ENCODE measurements at regions not wholly inside any gene's neighbourhood (a gene's known extent, or its start where the extent isn't known, plus 50 kb on each side); places are given as distances from the start of the nearest gene placed in this dataset.

DNA sequence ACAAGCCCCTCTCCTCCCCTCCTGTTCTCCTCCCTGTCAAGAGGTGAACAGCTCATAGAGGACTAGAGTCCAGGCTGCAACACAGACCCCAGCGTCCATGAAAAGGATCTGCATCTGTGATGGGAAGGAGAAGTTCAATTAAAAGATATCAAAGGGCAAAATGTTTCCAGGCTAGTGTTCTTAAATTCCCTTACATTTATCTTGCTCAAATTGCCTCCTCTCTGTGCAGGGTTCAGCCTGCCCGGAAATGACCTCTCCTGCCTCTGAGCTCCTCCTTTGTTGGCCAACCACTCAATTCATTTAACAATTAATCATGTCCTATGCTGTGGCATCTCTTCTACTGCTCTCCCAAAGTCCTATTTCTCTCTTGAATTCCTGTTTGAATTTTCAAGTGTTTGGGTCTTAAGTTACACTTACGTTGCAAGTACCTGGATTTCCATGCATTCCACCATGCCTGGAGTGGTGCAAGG lies 105.3 kb downstream of the TSN start:
- DNase-seq: no peak

DNA sequence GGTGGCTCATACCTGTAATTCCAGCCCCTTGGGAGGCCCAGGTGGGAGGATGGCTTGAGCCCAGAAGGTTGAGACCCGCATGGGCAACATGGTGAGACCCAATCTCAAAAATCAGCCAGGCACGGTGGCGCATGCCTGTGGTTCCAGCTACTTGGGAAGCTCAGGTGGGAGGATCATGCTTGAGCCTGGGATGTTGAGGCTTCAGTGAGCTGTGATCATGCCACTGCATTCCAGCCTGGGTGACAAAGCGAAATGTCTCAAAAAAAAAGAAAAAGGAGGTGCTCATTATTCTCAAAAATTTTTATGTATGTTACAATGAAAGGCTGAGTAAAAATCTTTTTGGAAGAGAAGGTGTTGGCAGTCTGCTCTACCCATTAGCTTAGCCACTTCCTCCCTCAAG lies 106.8 kb downstream of the TSN start:
- no peak for DNase-seq

DNA sequence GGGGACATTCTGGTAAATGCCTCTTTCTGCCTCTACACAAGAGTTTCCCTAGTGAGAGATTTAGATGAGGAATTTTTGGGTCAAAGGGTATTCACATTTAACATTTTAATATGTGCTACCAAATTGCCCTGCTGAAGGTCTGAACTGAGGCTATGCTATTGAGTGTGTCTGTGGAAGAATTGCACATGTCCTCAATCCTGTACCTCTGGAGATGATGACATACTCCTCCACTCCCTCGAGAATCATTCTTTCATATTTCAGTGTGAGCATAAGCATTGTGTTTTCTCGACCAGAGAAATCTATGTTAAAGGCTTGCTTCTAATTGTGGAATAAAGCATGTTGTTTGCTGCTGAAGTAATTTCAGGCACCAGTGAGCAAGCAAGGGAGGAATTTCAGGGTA lies 110.5 kb downstream of the TSN start:
- DNase-seq: no peak

DNA sequence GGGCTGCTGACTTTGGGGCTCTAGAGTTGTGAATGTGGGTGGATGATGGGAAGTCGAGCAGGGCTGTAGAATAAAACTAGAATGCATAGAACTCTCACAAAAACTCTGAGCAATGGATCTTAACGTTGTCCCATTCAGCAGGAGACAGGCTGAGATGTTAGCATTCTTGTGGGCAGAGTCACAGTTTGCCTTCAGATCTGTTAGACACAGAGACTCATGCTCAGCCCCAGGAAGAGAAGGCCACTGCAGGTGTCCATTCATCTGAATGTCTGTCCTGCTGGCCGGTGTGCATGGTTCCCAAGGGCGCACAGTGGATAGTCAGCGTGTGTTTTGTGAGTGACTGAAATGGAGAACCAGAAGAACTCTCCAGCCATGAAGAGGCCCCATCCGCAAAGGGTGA lies 111.3 kb downstream of the TSN start:
- no peak for DNase-seq

DNA sequence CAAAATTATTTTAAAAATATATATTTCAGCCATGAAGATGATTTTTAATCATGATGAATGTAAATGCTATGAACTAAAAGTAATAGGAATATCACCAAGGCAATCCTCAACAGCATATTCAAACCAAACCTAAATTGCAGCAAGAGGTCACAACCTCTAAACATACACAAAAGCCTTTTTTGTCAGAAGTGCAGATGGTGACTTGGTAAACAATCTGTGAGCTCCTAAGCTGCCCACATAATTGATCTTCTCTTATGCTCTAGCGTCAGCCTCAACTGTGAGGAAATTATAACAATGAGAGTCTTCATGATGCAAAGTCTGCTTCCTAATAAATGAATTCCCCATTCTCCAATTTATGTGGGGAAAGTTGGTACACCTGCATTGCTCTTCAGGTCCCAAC lies 113.2 kb downstream of the TSN start:
- no peak for DNase-seq

DNA sequence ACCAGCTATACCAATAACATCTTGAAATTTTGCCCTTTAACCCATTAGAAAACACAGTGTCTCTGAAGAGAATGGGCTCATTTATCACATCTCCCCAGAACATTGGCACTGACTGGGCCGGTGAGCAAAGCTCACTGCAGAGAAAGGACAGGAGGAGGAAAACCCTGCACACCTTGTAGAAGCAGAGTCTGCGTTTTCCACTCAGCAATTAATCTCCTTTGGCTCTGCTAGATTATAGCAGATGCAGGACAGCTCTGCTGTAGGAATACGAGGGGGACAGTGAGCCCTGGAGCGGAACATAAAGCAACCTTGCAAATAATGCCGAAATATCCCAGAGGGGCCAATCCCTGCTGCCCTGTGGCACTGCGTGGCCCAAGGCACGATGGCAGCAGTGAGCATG lies 113.9 kb downstream of the TSN start:
- no peak for DNase-seq

DNA sequence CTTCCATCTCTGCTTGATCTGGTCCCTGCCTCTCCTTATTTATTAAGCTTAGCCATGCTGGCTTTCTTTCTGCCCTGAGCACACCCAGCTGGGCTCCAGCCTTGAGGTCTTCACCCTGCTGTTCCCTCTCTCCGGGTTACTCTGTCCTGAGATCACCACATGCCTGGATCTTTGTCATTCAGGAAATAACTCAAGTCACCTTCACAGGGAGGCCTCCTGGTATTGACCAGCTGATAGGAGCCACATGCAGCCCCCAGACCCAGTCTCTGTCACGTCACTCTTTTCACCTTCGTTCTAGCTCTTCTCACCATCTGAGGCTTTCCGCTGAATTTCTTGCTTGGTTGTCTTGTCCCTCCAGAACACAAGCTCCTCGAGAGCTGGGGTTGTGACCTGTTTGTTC lies 114.4 kb downstream of the TSN start:
- no peak for DNase-seq

DNA sequence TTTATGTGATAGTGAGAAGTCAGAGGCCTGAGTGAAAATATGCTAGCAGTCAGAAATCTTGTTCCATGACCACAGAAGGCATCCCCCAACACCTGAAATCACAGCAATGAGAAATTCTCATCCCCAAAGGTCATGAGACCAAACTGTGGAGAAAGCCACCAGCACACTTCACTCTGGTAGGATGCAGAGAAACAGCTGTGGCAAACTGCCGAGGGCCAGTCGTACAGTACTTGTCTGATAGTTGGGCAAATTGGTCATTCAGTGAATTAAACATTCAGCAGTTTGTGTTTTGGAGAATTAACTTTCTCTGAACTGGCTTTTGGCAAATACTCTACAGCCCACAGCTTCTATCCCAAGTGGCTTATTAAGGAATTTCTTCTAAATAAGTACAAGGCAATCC lies 117.2 kb downstream of the TSN start:
- no peak for DNase-seq

DNA sequence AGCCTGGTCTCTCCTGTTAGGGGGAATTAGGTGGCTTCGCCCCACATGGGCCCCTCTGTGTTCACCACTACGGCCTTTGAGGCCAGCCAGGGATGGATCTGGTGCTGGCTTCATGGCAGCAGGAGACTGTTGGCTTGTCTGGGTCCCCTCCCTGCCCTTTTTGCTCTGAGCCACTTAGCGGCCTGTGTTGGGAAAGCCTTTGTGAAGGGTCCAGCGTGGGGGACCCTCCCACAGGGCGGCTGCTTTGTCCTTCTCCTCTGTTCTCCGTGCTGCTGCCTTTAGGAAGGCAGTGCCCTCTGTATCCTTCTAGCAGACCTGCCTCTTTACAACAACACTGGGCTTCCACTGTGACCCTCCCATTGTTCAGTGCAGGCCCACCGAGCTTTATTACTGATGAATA lies 118.4 kb downstream of the TSN start:
- no peak for DNase-seq

DNA sequence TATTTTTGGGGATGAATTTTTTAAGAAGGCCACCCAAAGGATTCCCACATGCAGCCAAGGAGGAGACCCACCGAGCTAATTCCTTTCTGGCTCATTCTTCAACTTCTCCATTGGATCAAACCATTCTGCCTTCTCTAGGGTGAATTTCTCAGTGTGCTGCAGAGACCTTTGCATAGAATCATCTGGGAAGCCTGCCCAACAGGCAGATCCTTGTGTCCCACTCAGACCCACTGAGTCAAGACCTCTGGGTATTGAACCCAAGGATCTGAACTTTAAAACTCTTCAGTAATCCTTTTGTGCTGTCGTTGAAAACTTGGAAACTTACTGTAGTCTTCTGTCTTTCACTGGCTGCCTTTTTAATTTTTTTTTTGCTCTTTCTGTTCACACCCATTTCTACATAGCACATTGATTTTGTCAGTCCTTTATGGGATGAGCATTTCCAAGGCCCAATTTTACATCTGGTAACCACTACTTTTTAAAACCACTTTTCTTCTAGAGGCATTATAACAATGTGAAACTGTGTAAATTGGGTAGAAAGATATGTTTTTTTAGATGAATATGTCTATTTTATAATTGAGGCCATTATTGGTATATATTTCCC lies 120.2 kb downstream of the TSN start:
- DNase-seq: no peak

DNA sequence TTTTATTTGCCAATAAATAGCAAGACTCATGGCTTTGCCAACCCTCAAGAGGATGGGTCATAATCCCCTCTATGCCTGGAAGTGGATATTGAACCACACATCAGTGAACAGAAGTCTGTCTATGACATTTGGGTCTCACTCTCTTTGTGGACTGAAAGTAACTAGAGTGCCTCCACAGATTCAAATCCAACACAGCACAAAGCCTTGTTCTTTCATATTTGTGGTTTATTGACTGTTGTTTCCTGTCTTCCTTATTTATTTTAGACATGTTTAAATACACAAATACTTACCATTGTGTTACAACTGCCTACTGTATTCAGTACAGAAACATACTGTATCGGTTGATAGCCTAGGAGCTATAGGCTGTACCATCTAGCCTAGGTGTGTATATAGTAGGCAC lies 121.9 kb downstream of the TSN start:
- DNase-seq: no peak

DNA sequence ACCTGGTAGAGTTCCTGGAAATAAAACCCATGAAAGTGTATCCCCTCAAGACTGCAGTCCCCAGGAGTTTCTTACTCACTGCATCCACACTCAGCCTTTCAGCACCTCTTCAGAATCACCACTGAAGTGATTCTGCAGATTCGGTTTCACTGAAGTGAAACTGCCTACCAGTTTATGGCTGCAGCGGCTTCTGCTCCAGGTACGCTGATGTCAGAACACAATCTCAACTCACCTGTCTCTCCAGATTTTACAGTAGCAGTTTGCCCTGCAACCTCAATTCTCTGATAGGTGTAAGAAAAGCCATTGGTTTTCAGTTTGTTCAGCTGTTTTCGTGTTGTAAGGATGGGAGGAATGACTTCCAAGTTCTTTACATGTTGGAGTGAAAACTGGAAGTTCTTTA lies 124.8 kb downstream of the TSN start:
- no peak for DNase-seq

DNA sequence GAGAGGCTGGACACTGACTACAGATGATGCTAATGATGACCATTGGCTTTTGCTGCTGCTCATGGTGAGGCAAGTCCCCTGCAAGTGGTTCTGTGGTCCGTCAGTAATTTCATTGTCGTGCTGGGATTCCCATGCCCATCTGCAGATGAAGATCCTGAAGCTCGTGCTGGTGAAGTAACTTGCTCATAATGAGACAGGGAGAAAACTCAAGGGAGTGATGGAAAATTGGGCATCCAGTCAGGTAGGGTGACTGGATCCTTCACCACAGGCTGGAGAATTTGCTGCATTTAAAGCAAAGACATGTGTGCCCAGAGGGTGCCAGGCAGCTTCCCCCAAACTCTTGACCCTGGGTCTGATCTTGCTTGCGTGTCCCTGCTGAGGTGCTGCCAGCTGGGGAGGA lies 125.6 kb downstream of the TSN start:
- DNase-seq: no peak

DNA sequence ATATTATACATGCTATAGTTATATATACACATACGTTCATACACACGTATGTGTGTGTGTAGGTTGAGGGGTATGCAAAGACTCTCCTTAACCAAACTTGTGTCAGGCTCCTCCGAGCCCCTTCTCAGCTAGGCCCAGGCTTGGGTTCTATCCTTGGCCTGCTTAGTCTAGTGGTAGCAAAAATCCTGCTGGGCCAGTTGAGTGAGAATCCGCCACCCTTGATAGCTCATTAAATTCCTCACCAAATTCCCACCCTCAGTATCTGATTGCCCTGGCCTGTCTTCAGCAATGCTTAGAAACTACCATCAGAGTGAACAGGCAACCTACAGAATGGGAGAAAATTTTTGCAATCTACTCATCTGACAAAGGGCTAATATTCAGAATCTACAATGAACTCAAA lies 126.5 kb downstream of the TSN start:
- DNase-seq: no peak

DNA sequence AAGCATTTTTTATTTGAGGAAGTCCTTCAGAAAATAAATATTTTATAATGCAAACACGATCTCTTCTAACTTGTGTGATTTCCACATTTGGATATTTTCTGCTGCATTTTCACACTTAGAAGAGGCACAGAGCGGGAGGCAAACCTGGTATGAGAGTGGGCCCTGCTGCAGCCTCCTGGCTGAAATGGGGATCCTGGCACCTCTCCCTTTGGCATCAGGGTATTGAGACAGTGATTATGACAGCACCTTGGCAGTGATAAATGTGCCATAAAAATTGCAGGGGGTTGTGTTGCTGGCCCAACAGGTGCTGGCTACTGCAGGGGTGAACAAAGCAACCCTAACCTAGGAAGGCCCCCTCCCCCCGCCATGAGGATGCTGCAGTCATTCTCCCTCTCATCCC lies 128.6 kb downstream of the TSN start:
- DNase-seq: no peak

DNA sequence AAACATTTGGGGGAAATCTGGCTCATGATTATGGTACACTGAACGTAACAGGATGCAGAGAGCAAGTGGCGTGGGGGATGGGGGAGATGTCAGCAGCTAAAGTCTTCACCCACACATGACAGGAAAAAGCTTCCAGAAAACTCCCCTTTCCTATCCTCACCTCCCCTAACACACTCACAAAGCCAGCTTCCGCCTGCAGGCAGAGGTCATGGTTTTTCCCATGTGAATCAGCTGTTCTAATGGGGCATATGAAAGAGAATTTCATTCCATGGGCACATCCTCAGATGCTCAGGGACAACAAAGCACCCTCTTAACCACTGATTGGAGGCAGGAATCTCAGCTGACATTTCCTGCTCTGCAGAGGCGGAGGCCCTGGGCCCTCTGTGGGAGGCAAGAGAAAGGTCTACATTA lies 129.1 kb downstream of the TSN start:
- DNase-seq: no peak

DNA sequence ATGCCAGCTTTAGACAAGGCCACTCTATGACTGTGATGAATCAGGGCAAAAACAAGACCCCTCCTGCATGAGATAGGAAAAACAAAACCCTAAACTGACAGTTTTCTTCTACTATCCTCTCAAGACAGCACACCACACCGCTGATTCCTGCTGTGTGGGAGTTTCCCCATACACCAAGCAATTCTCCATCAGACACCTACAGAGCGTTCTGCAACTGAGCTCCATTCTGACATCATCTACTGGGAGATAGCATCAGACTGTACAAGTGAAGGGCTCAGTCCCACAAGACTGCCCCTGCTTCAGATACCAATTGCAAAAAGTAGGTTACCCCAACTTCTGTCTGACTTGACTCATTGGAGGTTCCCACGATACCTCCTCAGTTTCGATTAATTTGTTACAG lies 130.6 kb downstream of the TSN start:
- DNase-seq: no peak

DNA sequence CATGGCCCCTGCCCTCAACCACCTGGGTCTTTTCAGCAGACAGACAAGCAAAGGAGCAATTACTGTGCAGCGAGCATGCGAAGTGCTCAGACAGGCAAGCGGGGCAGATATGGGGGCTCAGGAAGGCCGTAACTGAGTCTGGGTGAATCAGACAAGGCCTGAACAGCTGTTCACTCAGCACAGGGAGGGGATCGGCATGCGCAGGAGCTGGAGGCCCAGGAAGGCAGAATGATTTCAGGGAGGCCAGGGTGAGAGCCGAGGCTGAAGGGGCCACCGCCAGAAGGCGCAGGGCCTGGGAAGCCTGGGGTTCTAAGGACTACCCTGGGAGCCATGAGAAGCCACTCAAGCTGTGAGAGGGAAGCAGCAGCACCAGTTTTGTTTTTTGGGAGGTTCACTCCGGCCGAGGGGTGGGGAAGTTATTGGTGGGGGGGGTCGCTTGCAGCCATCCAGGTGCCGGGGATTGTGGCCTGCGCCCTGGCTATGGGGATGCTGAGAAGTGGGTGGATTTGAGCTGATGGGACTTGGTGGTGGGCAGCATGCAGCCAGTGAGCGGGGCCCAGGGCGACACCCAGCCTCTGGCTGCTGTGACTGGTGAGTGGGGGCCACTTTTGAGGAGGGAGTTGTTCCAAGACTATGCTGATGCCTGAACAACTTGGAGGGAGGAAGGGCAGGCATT lies 132.2 kb downstream of the TSN start:
- no peak for DNase-seq

DNA sequence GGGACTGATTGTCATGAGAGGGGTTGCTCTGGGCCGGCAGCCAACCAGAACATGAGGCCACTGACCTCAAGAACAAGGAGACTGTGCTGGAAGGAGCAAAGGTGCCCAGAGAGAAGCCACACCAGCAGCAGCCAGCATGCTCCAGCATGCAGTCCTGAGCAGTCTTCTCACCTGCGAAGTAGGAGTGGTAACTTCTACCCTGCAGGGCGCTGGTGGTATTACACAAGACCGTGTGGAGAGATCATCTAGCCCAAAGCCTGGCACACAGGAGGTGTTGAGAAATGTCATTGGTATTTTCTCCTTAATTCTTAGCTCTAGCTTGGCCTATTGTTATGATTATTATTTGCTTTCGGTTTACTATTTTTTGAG lies 132.7 kb downstream of the TSN start:
- no peak for DNase-seq

DNA sequence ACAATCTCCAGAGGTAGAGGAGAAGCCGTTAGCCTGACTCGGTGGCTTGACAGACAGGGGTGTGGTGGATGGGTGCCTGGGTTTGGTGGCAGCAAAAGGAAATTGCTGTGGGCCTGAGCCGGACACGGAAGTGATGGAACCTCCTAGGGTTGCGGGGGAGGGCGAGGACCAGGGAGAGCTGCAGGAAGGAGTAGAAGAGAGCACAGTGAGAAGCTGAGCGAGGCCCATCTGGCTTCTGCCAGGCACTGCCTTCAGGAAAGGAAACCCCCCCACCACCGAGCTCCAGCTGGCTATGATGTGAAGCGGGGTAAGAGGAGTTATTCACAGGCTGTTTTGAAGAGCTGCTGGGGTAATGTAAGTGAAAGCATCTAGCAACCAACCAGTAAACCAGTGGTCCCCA lies 134.6 kb downstream of the TSN start:
- no peak for DNase-seq

DNA sequence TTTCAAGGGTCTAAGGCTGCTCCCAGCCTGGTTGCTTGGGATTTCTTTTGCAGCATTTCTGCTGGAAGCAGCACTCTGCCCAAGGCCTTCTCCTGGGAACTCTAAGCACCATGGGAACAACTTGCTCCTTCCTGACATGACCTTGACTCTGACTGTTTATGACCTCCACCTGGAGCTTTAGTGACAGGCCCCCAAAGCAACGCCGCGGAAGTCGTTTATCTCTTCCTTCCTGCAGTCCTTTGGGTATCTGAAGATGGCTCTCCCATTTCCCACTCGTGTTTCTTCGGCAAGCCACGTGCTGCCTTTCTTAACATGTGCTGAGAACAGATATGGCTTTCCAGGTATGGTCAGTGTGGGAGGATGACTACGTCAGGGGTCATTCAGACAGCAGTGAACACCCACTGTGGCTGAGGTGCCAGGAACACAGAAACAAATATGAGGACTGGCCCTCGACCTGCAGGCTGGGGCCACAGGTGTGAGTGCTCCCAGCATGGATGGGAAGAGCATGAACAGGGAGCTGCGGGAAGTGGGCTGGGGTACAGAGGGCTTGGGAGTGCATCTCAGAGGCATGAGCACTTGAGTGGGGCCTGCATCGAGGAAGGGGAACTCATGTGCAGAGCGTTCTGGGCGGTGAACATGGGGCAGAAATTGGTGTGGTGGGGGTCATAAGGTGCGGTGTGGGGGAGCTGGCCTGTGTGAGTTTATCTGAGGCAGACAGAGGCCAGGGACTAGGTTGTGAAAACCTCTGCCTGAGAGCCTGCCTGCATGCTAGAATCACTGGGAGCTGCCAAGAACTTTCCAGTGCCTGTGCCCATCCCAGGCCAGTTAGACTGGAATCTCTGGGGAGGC lies 140.5 kb downstream of the TSN start:
- DNase-seq: no peak

DNA sequence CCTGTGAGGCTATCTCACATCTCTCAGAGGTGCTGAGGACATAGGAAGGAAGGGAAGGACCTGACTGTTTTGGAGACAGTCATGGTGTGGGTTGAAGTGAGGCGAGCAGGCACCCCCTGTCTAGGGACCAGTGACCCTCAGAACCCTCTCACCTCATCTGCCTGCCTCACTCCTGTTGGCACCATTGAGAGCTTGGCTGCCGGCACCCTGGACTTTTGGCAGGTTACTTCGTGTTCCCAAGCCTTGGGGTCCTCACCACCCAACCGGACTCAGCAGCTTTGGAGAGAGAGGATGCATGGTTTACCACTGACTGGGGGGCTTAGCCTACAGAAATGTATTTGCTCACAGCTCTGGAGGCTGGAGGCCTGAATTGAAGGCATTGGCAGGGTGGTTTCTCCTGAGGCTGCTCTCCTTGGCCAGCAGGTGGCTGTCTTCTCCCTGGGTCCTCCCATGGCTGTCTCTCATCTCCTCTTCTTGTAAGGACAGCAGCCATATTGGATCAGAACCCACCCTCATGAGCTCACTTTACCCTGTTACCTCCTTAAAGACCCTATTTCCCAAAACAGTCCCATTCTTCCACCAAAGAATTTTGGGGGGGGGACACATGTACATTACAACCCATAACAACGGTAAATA lies 142.0 kb downstream of the TSN start:
- DNase-seq: no peak

DNA sequence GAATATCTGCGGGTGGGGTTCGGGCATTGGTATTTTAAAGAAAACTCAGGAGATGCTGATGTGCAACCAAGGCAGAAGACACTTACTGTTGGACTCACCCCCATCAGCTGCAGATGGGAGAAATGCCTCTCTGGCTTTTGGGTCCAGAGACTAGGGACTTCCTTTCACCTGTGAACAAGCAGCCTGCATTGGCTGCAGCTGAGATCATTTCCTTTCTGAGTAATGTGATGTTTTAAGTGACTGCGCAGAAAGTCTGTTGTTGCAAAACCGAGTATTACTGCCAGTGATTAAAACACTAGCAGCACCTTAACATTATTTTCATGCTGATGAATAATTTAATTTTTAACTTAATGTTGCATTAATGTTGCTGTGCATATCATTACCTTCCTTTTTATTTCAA lies 143.0 kb downstream of the TSN start:
- DNase-seq: no peak

DNA sequence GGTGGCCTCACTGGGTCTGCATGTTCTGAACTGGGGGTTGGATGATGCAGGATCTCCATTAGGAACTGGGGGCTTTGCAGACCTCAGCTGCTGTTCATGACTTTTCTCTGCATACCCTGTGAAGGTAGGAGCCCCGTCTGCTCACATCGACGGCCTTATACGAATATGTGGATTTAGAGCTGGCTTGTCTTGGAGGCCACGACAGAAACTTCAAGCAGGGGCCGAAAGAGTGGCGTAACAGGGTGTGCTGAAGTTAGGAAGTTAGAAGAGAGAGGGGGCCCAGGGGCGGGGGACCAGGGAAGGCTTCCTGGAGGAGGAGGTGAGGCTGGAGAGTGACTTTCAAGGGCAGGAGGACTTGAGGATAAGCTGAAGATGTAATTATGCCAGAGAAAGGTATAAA lies 144.9 kb downstream of the TSN start:
- DNase-seq: no peak
